ENCODE measurements at regions not wholly inside any gene's neighbourhood (a gene's known extent, or its start where the extent isn't known, plus 50 kb on each side); places are given as distances from the start of the nearest gene placed in this dataset.
"Not testable (repeated sequence)": the region's sequence is repeated elsewhere in the genome, so short reads cannot be mapped to it uniquely, and the experiment has no call there.

GRCh38 chr4:149055624-149056023, 613.4 kb upstream of the NR3C2 start:
- H3K4me3 ChIP-seq: no peak overlapping the region
- H3K27me3 ChIP-seq (ENCODE audit: low read depth): no peaks in the 10 kb centered on the region
- no peaks in the 10 kb centered on the region for H3K4me1 ChIP-seq
- ATAC-seq (no peak), DNase-seq (no peak)
- H3K36me3 ChIP-seq: no peaks in the 10 kb centered on the region
- H3K9me3 ChIP-seq: no peaks in the 10 kb centered on the region
- no peak for TF ChIP-seq CTCF (IDR thresholded peaks at IDR 0.05)
- no peak overlapping the region for H3K27ac ChIP-seq
- intact Hi-C loops (cut with DNase I): no loop called here

GRCh38 chr4:149050840-149051239, 608.6 kb upstream of the NR3C2 start:
- intact Hi-C loops (cut with DNase I): no loop called here

GRCh38 chr4:149048451-149049143, 606.4 kb upstream of the NR3C2 start:
- intact Hi-C loops (cut with DNase I): no loop called here

More at GRCh38 chr4:149050840-149051239, 608.6 kb upstream of the NR3C2 start:
- no peaks in the 10 kb centered on the region for H3K27me3 ChIP-seq (ENCODE audit: low read depth)
- ATAC-seq (no peak), DNase-seq (no peak)
- no peak for TF ChIP-seq CTCF (IDR thresholded peaks at IDR 0.05)
- H3K4me1 ChIP-seq: no peaks in the 10 kb centered on the region
- no peaks in the 10 kb centered on the region for H3K36me3 ChIP-seq
- no peaks in the 10 kb centered on the region for H3K9me3 ChIP-seq
- no peak overlapping the region for H3K27ac ChIP-seq
- H3K4me3 ChIP-seq: no peak overlapping the region

GRCh38 chr4:149047368-149047767, 605.2 kb upstream of the NR3C2 start:
- Histone ChIP-seq H3K27me3 (ENCODE audit: low read depth) (no peaks in the 10 kb centered on the region), H3K9me3 (no peaks in the 10 kb centered on the region), H3K27ac (no peak overlapping the region), H3K4me3 (no peak overlapping the region), H3K36me3 (no peaks in the 10 kb centered on the region), H3K4me1 (no peaks in the 10 kb centered on the region)
- ATAC-seq (no peak), DNase-seq (no peak)
- TF ChIP-seq CTCF (IDR thresholded peaks at IDR 0.05): no peak
- intact Hi-C loops (cut with DNase I): no loop called here

More at GRCh38 chr4:149048451-149049143, 606.4 kb upstream of the NR3C2 start:
- DNase-seq (no peak), ATAC-seq (no peak)
- H3K4me1 ChIP-seq: no peaks in the 10 kb centered on the region
- no peak overlapping the region for H3K27ac ChIP-seq
- no peaks in the 10 kb centered on the region for H3K27me3 ChIP-seq (ENCODE audit: low read depth)
- H3K9me3 ChIP-seq: no peaks in the 10 kb centered on the region
- H3K36me3 ChIP-seq: no peaks in the 10 kb centered on the region
- no peak overlapping the region for H3K4me3 ChIP-seq
- TF ChIP-seq CTCF (IDR thresholded peaks at IDR 0.05): no peak

GRCh38 chr4:149045731-149046130, 603.5 kb upstream of the NR3C2 start:
- no peak for ATAC-seq
- no peaks in the 10 kb centered on the region for H3K4me1 ChIP-seq
- no peaks in the 10 kb centered on the region for H3K36me3 ChIP-seq
- H3K4me3 ChIP-seq: no peak overlapping the region
- no peak for TF ChIP-seq CTCF (IDR thresholded peaks at IDR 0.05)
- intact Hi-C loops (cut with DNase I): no loop called here
- H3K27ac ChIP-seq: no peak overlapping the region
- no peaks in the 10 kb centered on the region for H3K27me3 ChIP-seq (ENCODE audit: low read depth)
- no peak for DNase-seq
- no peaks in the 10 kb centered on the region for H3K9me3 ChIP-seq

- H3K27me3 ChIP-seq (ENCODE audit: low read depth); H3K36me3 ChIP-seq; H3K4me3 ChIP-seq; ATAC-seq; H3K4me1 ChIP-seq; H3K9me3 ChIP-seq; DNase-seq; H3K27ac ChIP-seq; intact Hi-C loops (cut with DNase I): not testable (repeated sequence)
Observed at GRCh38 chr4:149039786-149040185, 597.6 kb upstream of the NR3C2 start.
